Fibroblast of skin of scalp (primary cell): ENCODE measurements at regions not wholly inside any gene's neighbourhood (a gene's known extent, or its start where the extent isn't known, plus 50 kb on each side); places are given as distances from the start of the nearest gene placed in this dataset.

Experiments used
- DNase-seq: peaks from one replicate; pipeline ENCODE4 v3.0.0-alpha.2; 2013

DNA sequence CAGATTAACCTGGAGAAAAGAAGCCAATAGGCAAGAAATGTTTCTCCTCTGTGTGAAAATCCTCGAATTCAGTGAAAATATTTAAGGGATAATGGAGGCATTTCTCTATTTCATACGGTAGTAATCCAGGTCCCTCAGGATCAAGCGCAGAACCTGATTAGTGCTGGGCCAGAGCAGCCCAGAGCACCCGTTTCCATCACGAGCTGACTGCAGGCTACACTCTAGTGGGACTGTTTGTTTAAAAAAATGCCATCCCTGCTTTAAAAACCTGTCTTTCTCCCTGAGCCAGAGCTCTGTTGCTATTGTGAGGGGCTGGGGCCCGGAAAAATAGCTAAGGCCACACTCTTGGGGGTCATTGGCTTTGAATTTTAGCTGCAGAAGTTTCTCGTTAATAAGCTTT, 223.2 kb upstream of the E2F8 start:
- DNase-seq = no peak

DNA sequence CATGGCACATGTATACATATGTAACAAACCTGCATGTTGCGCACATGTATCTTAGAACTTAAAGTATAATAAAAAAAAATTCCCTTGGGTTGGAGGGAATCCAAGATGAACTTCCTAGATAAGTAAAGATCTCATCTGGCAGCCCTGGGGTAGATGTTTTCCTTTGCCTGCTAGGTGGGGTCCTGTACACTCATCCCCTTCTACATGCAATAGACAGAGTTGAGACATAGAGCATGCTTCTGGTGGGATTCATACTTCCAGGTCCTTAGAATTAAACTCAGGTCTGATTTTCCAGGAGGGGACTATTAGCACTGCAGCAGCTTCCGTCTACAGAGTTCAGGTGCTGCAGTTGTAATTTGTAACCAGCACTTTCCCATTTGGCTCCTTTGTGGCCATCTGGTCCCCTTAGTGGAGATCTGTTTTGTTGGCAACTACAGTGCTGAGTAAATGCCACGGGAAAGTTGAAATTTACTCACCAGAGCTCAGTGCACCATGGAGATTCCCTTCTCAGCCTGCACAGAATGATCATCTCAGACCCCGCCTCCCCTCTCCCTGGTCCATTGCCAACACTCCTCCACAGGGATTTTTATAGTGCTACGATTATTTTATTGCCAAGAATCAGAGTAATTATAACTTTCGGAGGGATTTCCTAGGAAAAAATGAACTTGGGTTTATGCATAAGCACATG, 220.1 kb upstream of the E2F8 start:
- DNase-seq = peak; percentile 32

DNA sequence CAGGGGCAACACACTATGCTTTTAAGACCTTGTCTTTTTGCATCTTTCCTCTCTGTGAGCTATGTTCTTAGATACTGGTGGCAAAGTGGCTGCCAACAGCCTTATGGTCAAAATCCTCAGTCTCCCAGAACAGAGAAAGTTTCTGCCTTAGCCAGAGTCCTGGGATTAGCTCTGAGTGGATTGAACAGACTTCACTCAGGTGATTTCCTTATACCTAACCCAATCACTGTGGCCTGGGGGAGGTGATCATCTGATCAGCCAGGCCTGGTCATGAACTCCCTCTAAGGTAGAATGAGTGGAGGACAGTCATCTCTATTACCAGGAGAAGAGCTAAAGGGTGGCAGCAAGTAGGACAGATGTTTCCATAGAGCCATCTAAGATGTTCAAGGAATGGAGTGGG, 218.5 kb upstream of the E2F8 start:
- DNase-seq = no peak

DNA sequence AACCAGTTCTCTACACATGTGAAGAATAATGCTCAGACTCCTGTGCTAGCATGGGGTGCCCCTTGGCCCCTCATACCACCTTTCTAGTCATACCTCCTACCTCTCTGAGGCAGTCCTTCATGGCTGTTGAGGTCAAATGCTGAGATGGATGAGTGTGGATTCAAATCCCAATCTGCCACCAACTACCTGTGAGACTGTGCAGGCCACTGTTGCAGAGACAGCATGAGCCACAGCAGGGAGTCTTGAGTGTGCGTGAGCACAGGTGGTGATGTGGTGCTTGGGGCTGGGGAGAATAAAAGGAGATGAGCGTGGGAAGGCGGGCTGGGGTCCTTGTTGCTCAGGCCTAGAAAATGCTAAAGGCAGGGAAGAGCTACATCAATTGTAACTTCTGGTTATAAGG, 218.0 kb upstream of the E2F8 start:
- no peak for DNase-seq

DNA sequence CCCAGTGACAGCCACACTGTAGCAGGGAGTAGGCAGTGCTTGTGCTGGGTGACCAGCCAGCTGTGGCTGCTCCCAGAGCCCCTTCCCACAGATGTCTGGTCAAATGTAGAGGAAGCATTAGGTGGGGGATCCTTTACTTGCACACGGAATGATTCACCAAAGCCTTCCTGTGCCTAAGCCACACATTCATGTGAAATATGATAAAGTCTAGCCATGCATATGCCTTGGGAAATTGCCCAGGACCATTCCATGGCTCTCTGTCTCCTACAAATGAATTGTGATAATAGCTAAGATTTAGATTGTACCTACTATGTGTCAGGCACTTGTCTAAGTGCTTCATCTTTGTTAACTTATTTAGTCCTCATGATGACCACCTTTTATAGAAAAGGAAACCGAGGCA, 217.5 kb upstream of the E2F8 start:
- DNase-seq = no peak

DNA sequence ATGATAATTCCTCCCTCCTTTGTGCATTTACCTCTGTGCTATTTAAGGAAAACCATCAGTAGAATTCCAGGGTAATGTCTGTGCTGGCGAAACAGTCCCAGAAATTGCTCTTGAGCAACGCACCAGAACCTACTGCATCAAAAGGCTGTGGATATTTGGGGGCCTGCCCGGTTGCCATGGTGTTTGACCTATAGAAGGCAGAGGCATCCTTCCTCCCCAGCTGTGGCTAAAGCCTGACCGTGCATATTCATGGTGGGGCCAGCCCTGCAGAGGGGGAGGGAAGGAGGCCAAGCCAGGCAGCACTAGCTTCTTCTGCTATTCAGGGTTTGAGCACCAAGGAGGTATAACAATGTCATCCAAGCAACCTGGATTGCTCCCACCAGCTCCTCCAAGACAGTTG, 215.0 kb upstream of the E2F8 start:
- DNase-seq = peak; percentile 28

DNA sequence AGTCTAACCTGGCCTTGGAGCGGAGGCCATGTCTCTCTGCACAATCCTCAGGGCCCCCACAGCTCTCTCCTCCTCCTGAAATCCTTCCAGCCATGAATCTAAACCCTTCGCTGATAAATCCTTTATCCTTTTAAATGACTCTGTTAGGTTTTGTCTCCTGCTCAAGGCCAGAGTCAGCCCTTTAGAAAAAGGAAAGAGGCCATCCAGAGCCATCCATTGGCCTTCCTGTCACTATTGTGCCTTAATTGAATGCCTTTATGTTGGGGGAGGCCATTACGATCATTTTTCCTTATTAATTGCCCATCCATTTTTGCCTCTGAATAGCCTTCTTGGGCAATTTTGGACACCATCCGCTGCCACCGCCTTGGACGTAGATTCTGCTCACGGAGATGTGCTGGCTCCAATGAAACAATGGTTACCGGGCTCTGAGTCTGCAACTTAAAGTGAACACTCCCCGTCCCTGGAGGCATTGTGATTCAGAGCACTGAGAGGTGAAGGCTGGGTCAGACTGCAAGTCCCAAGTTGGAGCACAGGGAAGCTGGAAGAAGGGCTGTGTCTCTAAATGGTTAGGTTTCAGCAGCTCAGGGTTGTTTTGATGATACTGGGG, 213.0 kb upstream of the E2F8 start:
- peak; percentile 74 for DNase-seq

DNA sequence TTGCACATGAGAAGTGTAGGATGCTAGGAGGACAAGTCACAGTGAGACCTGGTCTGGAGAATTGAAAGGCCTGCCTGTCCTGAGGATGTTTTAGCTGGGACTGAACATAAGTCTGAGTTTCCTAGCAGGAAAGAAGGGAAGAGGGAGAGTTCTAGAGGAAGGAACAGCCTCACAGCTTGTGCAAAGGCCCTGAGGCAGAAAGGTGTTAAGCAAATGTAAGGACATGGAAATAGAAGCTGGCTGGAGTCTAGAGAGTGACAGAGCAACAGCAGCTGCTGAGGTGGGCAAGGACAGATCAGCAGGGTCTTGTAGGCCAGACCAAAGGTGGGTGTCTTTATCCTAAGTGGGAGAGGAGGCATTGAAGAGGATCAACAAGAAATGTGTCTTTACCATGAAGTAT, 210.9 kb upstream of the E2F8 start:
- DNase-seq = no peak

DNA sequence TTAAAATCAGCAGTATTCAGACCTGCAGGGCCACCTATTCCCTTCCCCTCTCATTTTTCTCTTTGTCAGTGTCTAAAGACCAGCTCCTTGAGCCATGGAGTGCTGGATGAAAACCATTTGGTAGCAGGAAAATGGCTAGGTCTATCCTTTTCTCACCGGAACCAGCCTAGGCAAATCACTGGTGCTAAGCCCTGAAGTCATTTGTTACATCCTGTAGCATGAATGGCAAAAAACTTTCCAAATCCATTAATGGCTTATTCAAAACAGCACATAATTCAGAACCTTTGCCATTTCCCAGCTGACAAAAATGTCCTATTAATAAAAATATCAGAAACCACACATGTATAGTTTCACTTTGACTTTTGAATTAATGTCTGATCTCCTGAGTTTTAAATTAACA, 209.5 kb upstream of the E2F8 start:
- DNase-seq = no peak

DNA sequence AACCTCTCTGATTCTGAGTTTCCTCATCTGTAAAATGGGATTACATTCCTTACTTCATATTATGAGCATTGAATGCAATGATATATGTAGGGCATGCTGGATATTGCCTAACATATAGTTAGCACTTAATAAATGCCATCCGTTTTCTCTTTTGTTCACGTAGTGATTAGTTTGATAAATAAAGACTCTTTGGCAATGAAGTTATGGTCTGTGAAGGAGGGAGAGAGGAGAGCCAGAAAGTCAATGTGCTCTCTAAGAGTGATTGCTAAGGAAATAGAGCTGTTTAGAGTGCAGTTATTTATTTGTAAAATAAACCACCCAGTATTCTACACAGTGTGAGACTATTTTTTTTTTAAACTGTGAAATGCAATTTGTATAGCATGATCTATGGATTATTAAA, 207.9 kb upstream of the E2F8 start:
- no peak for DNase-seq

DNA sequence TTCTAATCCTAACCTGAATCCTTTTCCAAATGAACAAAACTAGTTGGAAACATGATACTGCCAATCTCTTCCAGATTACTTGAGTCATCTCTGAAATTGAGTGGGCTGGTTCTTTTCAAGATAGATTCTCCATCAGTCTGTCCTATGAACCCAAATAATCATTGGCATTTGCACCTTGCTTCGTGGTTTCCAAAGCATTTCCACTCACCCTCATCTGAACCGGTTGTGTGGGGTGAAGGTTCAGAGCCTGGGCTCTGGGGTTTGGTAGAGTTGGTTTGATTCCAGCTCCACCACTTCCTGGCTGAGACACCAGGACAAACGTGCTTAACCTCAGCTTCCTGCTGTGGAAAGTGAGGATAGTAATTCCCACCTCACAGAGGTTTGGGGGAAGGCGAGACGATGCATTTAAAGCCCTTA, 206.4 kb upstream of the E2F8 start:
- DNase-seq = no peak

DNA sequence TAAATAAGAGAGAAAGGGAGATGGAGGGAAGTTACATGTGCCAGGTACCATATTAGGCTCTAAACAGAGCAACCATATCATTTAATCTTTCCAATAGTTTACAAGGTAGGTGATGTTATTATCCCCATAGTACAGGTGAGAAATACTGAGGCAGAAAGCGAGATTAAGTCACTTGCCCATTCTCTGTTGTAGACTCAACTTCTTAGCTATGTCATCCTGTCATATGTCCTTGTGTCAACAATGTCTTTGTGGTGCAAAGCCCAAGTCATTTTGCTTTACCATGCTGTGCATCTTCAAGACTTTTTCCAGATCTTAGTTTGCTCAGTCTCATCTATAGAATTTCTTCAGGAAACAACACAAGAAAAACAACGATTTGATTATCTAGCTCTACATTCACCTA, 205.0 kb upstream of the E2F8 start:
- no peak for DNase-seq

DNA sequence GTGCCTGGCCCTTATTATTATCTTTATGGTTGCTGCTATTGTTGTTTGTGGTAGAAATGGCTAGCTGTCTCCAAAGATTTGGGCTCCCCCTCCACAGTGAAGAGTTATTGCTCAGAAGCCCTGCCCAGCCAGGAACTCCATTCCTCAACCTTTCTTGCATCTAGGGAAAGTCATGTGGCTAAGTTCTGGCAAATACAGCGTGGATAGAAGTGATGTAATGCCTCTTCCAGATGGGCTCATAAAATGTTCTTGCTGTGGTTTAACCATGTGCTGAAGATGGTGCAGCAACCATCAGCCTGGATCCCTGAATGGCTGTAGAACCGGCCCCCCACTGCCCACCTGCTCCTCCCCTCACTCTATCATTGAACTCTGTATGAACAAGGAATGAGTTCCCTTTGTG, 203.5 kb upstream of the E2F8 start:
- peak; percentile 36 for DNase-seq

DNA sequence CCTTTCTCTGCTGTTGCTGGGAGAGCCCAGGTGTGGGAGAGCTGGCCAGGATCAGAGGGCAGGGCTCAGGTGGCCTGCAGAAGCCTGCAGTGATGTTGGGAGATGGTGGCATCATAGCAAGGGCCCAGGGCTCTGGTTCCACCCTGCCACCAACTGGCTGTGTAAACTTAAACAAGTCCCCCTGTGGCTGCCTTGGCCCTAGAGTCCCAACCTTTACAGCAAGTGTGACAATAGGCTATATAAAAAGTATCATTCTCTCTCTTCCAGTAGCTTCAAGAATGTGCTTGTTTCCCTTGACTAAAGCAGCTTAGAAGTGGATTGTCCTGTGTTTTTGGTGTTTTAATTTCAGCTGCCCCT, 201.8 kb upstream of the E2F8 start:
- no peak for DNase-seq

DNA sequence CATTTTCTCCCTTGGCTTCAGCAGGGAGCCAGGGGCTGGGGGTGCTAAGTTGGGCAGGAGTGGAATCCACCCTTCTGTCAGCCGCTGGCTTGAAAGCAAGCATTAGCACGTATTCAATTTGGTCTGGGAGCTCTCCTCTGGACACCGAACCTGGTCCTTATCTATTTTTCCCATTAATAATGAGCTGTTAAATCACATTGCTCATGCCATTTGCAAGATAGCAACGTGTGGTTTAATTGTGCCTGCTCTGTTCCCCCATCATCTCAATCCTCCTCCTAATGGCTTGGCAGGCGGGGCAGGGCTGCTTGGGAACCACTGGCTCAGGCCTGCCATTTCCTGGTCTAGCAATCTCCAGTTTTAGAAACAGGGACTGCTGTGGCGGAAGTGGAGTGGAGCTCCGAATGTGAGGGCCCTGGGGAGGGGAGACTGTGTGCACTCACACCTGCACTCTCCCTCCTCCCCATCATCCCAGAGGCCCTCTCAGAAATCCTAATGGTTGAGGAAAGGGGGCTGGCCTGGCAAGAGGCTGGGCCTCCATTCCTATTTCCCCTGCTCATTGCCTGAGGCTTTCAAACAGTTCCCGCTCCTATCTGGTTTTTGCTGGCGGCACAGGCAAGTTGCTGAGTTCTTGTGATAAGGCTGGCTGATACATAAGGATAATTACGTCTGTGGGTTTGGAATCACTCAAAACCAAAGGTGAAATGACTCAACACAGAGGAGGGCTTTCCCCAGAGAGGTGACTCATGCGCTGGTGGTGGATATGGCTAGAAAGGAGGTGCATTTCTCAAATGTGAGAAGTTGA, 201.2 kb upstream of the E2F8 start:
- DNase-seq = peak; percentile 86

DNA sequence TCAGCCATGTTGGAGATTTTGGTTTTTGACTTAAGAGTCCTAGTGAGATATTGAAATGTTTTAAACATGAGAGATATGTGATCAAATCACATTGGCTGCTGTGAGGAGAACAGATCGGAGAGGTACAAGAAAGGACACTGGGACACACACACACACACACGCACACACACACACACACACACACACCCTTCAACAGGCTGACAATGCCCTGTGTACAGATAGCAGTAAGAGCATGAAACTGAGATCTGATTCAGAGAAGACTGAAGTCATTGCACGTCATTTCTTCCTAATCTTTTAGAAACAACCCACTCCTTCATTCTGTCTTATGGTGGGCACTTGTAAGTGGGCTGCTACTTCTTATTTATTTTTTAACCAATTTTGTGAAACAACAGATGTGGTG, 200.5 kb upstream of the E2F8 start:
- no peak for DNase-seq

DNA sequence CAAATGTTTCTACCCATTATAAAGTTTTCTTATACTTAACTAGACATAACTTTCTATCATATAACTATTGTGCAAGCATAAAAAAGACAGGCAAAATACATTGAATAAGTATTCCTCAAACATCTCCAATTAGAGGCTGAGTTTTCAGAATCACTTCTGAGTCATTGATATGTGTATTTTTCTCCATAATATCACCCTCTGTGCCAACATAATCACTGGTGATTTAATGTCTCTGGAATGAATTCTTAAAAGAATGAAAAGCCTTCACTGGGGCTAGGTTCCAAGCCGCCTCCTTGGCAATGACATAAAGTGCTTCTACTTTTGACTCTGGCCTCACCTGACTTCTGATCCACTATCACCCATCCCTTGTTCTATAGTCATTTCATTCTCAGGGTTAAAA, 197.0 kb upstream of the E2F8 start:
- peak; percentile 87 for DNase-seq

DNA sequence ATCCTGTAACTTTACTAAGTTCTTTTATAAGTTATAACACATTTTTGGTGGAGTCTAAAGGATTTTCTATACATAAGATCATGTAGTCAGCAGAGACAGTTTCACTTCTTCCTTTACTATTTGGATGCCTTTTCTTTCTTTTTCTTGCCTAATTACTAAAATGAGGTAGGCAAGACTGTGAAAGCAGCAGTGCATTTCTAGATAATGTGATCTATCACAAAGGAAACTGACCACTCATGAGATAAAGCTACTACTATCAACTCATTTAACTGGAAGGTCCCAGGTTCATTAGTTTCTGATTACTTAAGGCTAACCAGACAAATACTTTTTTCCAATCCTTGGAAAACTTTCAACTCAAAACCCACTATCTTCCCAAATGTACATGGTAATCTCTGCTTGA, 196.2 kb upstream of the E2F8 start:
- no peak for DNase-seq

DNA sequence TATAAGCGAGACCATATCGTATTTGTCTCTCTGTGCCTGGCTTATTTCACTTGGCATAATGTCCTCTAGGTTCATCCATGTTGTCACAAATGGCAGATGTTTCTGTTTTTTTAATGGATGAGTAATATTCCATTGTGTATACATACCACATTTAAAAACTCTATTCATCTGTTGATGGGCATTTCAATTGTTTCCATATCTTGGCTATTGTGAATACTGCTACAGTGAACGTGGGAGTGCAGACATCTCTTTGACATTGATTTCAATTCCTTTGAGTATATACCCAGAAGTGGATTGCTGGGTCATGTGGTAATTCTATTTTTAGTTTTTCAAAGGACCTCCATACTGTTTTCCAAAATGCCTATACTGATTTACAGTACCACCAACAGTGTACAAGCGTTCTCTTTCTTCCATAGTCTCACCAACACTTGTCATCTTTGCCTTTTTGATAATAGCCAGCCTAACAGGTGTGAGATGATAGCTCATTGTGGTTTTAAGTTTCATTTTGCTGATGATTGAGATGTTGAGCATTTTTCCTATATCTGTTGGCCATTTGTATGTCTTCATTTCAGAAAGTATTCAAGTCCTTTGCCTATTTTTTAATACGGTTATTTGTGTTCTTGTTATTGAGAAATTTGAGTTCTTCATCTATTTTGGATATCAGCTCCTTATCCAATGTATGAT, 194.7 kb upstream of the E2F8 start:
- no peak for DNase-seq

DNA sequence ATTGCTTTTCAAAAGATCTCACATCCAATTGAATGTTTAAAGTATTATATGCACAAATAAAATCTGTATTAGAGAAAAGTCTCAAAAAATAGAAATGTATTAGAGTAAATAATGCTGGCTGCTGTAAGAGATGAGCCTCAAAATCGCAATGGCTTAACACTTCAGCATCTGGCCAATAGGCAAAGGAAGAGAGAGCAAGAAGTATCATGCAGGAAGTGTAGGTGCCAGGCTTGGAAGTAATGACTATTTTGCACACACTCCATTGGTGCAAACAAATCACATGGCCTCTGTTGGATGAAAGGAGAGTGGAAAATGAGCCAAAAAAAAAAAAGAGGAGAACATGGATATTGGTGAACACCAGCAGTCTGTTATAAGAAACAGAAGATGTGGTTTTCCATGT, 193.0 kb upstream of the E2F8 start:
- DNase-seq = no peak

DNA sequence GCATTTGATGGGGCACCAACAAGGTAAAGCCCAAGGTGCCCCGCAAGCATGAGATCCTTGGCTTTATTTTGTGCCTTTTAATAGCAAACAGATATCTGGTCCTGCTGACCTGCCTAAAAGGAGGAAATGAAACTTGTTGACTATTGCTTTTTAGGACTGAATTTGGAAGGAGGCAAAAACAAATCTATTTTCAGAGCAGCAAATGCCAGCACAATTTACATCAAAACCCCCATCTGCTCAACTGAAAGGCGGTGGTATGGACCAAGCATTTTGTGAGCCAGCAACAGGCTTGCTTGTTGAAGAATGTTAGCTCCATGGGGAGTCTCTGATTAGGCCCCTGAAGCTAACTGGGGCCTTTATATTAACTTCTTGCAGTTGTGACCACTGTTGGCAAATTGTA, 192.6 kb upstream of the E2F8 start:
- no peak for DNase-seq

DNA sequence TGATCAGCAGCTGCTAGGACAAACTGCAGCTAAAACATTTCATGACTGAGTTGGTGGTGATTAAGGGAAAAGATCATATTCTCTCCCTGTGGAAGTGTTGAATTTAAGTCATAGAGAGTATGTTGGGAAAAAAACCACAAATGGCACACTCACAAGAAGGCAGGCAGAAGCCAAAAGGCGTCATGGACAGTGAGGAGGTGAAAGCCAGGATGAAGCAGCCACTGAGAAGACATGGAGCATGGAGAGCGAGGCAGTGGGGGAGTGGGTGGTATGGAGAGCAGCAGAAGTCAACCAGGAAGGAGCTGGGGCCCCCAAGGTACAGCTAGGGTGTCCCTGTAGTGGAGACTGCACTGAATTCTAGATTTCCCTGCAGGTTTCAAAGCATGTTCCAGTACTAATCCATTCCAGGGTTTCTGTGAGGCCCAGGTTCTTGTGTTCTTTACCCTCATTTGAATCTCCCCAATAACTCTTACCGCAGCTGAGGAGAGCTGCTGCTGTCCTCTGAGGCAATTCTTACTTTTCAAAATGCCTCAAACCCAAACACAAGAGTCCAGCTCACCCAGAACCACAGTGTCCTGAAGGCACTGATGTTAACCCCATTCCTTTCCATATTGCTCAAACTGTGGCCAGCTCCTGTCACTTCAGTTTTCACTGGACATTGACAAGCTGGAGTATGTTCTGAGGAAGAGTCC, 191.8 kb upstream of the E2F8 start:
- DNase-seq = peak; percentile 91
